ENCODE measurements at regions not wholly inside any gene's neighbourhood (a gene's known extent, or its start where the extent isn't known, plus 50 kb on each side); places are given as distances from the start of the nearest gene placed in this dataset.
"Not testable (repeated sequence)": the region's sequence is repeated elsewhere in the genome, so short reads cannot be mapped to it uniquely, and the experiment has no call there.

DNA sequence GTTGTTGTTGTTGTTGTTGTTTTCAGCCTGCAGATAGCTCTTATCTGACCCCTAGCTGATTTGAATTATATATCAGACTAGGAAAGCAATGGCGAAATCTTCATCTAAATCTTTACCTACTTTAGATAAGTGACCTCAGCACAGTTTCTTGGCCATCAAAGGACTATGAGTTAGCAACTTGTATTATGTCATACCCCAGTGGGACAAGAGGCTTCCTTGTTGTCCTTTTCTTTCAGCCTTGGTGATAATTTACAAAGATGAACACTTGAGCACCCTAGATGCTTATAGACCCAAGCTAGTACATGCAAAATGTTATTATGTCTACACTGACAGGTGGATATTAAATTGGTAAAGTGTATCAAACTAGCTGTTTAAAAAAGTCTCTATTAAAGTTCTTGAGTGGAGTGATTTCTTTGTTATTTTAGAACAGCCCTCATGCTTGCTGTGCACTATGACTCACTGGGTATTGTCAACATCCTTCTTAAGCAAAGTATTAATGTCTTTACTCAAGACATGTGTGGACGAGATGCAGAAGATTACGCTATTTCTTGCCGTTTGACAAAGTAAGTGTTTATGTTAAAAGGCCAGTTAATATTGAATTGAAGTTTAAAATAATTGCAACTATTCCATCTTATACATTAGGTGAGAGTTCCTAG, 56.6 kb upstream of the ZNF519 start:
- DNase-seq: not testable (repeated sequence)

Data from stimulated activated CD4-positive, alpha-beta T cell treated with anti-CD3 and anti-CD28 coated beads, Interleukin-4, amount 100 ng/mL, for 1 hour (primary cell).